Ammon's horn (tissue), 1 donor: ENCODE measurements at regions not wholly inside any gene's neighbourhood (a gene's known extent, or its start where the extent isn't known, plus 50 kb on each side); places are given as distances from the start of the nearest gene placed in this dataset.
"Not testable (repeated sequence)": the region's sequence is repeated elsewhere in the genome, so short reads cannot be mapped to it uniquely, and the experiment has no call there.

Source experiments
- DNase-seq: peaks from one replicate; pipeline ENCODE4 v3.0.0-alpha.2; 2016; ENCODE audit warnings: low spot score

GRCh38 chr5:39799242-39799641 is 374.5 kb upstream of the DAB2 start:
- DNase-seq, result no peak

DNA sequence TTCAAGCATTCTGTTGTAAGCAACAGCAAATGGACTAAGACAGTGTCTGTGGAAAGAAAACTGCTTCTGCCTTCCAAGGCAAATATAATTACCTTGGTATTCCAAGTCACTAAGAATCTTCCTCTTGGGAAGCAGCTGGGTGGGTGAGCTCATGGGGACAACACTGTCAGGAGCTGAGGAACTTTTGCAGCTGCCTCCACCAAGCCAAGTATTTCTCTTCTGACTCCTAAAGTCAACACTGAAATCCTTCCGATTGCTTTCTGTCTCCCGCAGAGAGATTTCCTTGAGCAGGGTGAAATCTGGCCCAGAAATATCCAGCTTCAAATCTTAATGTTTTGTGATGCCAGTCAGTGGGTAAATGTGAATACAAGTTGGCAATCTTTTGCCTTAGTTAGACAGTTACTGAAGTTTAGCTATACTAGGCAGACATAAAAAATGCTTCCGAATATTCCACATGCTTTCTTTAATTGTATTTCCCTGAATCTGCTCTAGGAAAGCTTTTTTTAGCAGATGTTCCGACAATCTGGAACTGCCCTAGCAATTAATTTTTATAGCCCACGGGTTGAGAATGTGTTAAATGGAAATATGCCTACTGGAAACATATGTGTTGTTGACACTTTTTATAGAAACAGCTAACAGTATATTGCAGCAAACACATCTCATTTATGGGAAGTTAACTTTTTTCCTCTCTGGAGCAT is 369.9 kb upstream of the DAB2 start:
- no peak for DNase-seq

DNA sequence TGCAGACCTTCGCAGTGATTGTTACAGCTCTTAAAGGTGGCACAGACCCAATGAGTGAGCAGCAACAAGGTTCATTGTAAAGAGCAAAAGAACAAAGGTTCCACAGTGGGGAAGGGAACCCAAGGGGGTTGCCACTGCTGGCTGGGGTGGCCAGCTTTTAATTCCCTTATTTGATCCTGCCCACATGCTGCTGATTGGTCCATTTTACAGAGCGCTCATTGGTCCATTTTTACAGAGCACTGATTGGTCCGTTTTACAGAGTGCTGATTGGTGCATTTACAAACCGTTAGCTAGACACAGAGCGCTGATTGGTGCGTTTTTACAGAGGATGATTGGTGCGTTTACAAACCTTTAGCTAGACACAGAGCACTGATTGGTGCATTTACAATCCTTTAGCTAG is 360.6 kb upstream of the DAB2 start:
- DNase-seq, result no peak

DNA sequence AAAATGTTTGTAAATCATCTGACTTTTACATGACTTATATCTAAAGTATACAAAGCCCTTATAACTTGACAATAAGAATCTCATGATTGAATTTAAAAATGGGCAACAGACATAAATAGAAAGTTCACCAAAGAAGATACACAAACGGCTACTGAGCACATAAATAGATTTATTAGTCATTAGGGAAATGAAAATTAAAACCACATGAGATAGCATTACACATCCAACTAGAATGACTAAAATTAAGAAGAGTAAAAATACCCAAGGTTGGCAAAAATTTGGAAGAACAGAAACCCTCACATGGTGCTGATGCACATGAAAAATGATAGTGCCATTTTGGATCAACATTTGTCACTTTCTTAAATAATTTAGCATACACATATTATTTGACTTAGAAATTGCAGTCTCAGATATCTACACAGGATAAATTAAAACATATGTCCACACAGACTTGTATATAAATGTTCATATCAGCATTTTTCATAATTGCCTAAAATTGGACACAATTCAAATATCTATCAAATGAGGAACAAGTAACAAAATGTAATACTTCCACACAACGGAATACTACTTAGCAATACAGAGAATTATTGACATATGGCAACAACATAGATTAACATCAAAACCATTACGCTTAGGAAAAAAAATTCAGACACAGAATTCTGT is 359.1 kb upstream of the DAB2 start:
- DNase-seq, result no peak

DNA sequence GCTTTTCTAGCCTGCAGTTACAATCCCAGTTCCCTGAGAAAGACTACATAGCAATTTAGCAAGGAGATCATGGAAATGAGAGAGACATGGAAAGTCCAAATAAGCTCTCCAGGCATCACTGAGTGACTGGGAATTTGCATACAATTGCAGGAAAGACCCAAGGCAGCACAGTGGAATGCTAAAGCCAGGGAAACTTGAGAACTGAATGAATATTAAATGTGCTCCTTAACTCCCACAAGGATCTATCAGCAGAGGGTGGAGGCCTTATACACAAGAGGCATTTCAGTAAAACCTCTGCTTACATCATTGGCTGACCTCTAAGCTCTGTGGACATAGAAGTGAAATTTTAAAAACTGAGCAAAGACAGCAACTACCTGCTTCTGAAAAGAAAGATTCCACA is 355.6 kb upstream of the DAB2 start:
- no peak for DNase-seq

GRCh38 chr5:39779831-39780230 is 355.1 kb upstream of the DAB2 start:
- DNase-seq, result no peak

- no peak for DNase-seq
Measured at GRCh38 chr5:39775797-39776365, 351.1 kb upstream of the DAB2 start.

GRCh38 chr5:39775086-39775796 is 350.5 kb upstream of the DAB2 start:
- no peak for DNase-seq

DNA sequence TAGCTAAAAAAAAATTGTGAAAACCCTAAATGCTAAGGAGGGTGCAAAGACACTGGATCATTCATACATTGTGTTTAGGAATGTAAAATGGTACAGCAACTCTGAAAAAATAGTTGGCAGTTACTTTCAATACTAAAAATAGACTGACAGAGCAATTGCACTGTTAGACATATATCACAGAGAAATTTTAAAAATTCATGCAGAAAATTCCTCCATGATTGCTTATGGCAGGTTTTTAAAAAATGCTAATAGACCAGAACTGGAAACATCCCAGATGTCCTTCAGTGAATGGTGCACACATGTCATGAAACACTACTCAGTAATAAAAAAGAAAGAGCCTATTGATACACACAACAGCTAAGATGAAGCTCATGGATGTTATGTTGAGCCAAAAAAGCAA is 349.8 kb upstream of the DAB2 start:
- DNase-seq, result no peak

DNA sequence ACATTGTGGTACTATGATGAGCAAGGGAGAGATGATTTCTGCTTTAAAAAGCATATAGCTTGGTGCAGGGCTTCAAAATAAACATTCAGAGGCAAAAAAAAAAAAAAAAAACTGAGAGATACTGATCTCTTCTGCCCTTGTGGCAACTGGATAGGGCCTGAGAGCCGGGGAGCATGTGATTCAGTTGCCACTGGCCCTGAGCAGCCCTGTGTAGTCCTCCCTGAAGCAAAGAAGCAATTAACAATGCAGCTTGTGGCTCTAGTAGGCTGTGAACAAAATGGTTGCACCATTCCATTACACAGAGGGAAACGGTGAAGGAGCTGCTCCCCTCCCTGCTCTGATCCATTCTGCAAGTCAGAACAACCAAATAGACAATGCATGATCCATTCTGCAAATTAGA is 347.5 kb upstream of the DAB2 start:
- DNase-seq, result no peak

DNA sequence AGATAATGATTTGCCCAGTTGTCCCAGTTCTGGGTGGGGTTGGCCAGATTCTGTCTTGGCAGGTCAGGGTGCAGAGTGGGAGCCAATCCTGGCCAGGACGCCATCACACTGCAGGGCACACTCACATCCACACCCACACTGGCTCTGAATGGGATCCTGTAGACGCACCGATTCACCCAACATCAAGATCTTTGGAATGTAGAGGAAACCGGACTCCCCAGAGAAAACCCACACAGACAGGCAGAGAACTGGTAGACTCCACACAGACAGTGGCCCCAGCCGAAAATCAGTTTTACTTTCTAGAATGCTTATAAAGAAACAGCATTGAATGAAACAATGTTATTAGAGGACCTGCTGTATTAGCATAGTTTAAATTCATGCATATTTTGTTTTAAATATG is 343.1 kb upstream of the DAB2 start:
- no peak for DNase-seq

- no peak for DNase-seq
Measured at GRCh38 chr5:39765366-39765765, 340.6 kb upstream of the DAB2 start.

- no peak for DNase-seq
Measured at GRCh38 chr5:39762761-39763160, 338.0 kb upstream of the DAB2 start.

DNA sequence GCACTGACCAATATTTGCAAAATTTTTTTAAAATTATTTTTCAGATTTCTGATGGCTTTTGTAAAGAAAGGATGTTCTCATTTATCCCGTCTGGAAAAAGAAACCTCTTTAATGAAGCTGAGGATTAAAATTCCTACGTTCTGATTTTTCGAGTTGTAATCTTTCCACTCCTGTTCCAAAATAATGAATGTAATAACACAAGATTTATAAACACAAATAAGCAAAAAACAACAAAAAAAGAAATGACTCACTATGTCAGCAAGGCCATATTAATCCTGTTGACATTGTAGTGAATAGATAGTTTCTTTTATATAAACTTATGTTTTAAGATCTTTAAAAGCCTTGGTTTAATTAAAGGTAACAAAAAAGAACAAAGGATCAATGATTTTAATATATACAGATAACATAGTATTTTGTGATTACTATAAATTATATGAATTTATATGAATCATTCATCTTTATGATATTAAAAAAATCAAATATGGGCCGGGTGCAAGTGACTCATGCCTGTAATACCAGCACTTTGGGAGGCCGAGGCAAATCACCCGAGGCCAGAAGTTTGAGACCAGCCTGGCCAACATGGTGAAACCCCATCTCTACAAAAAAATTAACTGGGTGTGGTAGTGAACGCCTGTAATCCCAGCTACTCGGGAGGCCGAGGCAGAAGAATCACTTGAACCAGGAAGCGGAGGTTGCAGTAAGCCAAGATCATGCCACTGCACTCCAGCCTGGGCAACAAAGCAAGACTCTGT is 336.6 kb upstream of the DAB2 start:
- no peak for DNase-seq

- DNase-seq, result no peak
Measured at GRCh38 chr5:39760385-39761198, 335.8 kb upstream of the DAB2 start.

DNA sequence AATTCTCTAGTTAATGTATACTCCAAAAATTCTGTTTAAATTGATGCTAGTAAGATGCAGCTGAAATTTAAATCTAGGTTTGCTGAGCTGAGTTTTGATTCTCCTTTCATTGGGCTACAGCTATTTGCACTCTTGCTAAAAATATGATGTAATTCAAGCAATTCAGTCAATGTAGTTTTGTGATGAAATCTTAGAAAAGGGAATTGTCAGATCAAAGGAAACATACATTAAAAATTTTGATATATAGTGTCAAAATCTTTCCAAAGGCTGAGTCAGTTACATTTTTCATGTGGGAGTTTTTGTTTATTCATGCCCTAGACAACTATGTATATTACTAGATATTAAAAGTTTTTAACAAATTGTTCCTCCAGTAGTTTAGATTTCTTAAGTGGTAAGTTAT is 334.9 kb upstream of the DAB2 start:
- DNase-seq, result no peak

DNA sequence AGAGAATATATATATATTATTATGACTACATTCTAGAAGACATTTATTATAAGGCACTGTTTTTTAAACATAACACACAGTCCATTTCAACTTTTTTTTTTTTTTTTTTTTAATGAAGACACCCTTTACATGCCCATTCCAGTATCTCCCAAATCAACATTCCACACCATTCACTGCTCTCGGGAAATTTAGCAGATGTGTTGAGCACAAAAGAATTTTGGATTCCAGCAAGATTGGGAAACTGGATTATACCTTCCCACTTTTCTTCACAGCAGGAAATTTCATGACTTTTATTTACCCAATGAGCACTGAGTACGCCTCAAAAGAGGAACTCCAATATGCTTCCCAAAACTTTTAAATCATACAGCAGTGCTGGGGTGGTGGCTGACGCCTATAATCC is 333.6 kb upstream of the DAB2 start:
- DNase-seq, result no peak

- no peak for DNase-seq
Measured at GRCh38 chr5:39757131-39757530, 332.4 kb upstream of the DAB2 start.

GRCh38 chr5:39755986-39756385 is 331.2 kb upstream of the DAB2 start:
- DNase-seq, result peak; percentile 21

- DNase-seq, result no peak
Measured at GRCh38 chr5:39755452-39755851, 330.7 kb upstream of the DAB2 start.

DNA sequence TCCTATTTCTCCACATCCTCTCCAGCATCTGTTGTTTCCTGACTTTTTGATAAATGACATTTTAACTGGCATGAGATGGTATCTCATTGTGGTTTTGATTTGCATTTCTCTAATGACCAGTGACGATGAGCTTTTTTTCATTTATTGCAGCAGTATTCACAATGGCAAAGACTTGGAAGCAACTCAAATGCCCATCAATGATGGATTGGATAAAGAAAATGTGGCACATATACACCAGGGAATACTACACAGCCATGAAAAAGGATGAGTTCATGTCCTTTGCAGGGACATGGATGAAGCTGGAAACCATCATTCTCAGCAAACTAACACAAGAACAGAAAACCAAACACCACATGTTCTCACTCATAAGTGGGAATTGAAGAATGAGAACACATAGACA is 329.0 kb upstream of the DAB2 start:
- DNase-seq, result not testable (repeated sequence)
